B cell (primary cell): ENCODE measurements at regions not wholly inside any gene's neighbourhood (a gene's known extent, or its start where the extent isn't known, plus 50 kb on each side); places are given as distances from the start of the nearest gene placed in this dataset.

Source experiments
- ATAC-seq: fragments of 200-7000 bp; cut with Tn5 transposase; one replicate; pipeline ENCODE4 v1.10.0; 2021; ENCODE audit warnings: low read depth, mild to moderate bottlenecking, moderate number of reproducible peaks, moderate library complexity
- CTCF ChIA-PET: fragments of 350-600 bp; sonication (Branson Sonifier 250); formaldehyde crosslinking; loops from one replicate; lab custom pipeline; 2021; ENCODE audit warnings: antibody characterized with exemption, inconsistent platforms; lab: Charles Lee
- POLR2A ChIA-PET: fragments of 350-600 bp; sonication (Branson Sonifier 250); formaldehyde crosslinking; loops from one replicate; lab custom pipeline; 2021; ENCODE audit warnings: antibody characterized with exemption; lab: Charles Lee
- DNase-seq: peaks from one replicate; pipeline ENCODE4 v3.0.0; 2013
- H2AFZ ChIP-seq: 2 replicates; pipeline ENCODE4 v1.6.1; 2012; ENCODE audit warnings: mild to moderate bottlenecking, low read depth, low read length; ENCODE audit not compliant: insufficient read depth, poor library complexity, severe bottlenecking
- H3K27ac ChIP-seq, 2 donors: 1 replicate in 1 of 2; 2 replicates in 1 of 2; pipeline ENCODE4 v1.5.1; 2012 to 2013; ENCODE audit warnings: low read length in 2 of 2, mild to moderate bottlenecking in 2 of 2, moderate library complexity in 1 of 2
- H3K27me3 ChIP-seq, 4 experiments: fragments of 200-600 bp in 1 of 4; sonication (generic) in 1 of 4; replicated peaks in 1 of 4; 1 replicate in 2 of 4; 2 replicates in 2 of 4; pipeline versions ENCODE4 v1.6.1 to v1.7.0; 2013 to 2016; ENCODE audit warnings: low read length in 3 of 4, mild to moderate bottlenecking in 2 of 4, mixed read lengths in 1 of 4, moderate library complexity in 1 of 4; ENCODE audit not compliant: insufficient read depth in 4 of 4, control insufficient read depth in 3 of 4; ENCODE audit errors: control extremely low read depth in 1 of 4
- H3K36me3 ChIP-seq, 2 experiments: replicated peaks in 1 of 2; 1 replicate in 1 of 2; 2 replicates in 1 of 2; pipeline versions ENCODE4 v1.6.1 to v1.7.1; 2013; ENCODE audit warnings: low read length in 1 of 2; ENCODE audit not compliant: insufficient read depth in 2 of 2, control insufficient read depth in 1 of 2; ENCODE audit errors: control extremely low read depth in 1 of 2, extremely low read depth in 1 of 2
- H3K4me1 ChIP-seq, 2 donors: fragments of 200-600 bp in 1 of 2; sonication (generic) in 1 of 2; 1 replicate in 1 of 2; 2 replicates in 1 of 2; pipeline versions ENCODE4 v1.5.1 to v1.6.1; 2013 to 2017; ENCODE audit warnings: low read length in 2 of 2; ENCODE audit not compliant: control insufficient read depth in 2 of 2, insufficient read depth in 2 of 2
- H3K4me2 ChIP-seq: replicated peaks from 2 replicates; pipeline ENCODE3; 2012; ENCODE audit warnings: mild to moderate bottlenecking, low read depth, low read length; ENCODE audit not compliant: poor library complexity, severe bottlenecking
- H3K4me3 ChIP-seq, 5 experiments: fragments of 200-600 bp in 1 of 5; sonication (generic) in 1 of 5; 1 replicate in 3 of 5; 2 replicates in 2 of 5; pipeline versions ENCODE4 v1.5.1 to v1.7.0; 2011 to 2016; ENCODE audit warnings: low read length in 4 of 5, mild to moderate bottlenecking in 4 of 5, low read depth in 2 of 5, control low read depth in 1 of 5, moderate library complexity in 1 of 5; ENCODE audit not compliant: insufficient read depth in 1 of 5; ENCODE audit errors: control extremely low read depth in 1 of 5, extremely low read depth in 1 of 5
- H3K79me2 ChIP-seq: fragments of 200-600 bp; sonication (generic); one replicate; pipeline ENCODE4 v1.6.0; 2016; ENCODE audit warnings: low read length; ENCODE audit not compliant: control insufficient read depth, insufficient read depth
- H3K9ac ChIP-seq: fragments of 200-600 bp; sonication (generic); 2 replicates; pipeline ENCODE4 v1.6.1; 2017; ENCODE audit warnings: mild to moderate bottlenecking, low read length, moderate library complexity
- H3K9me3 ChIP-seq, 3 donors: one replicate each; pipeline versions ENCODE4 v1.6.1 to v1.7.1; 2013; ENCODE audit warnings: low read length in 2 of 3; ENCODE audit not compliant: control insufficient read depth in 2 of 3, insufficient read depth in 1 of 3; ENCODE audit errors: control extremely low read depth in 1 of 3
- H4K20me1 ChIP-seq: 2 replicates; pipeline ENCODE4 v1.6.0; 2012; ENCODE audit warnings: mild to moderate bottlenecking, low read length; ENCODE audit not compliant: insufficient read depth, control insufficient read depth, poor library complexity, severe bottlenecking
- H3K27ac Mint-ChIP-seq: one replicate; pipeline ENCODE4 v1.8.0; 2021; ENCODE audit warnings: mixed read lengths
- H3K27me3 Mint-ChIP-seq: one replicate; pipeline ENCODE4 v1.8.0; 2021; ENCODE audit warnings: mixed read lengths
- H3K4me1 Mint-ChIP-seq: one replicate; pipeline ENCODE4 v1.8.0; 2021; ENCODE audit warnings: mixed read lengths
- H3K4me3 Mint-ChIP-seq: one replicate; pipeline ENCODE4 v1.8.0; 2021; ENCODE audit warnings: mixed read lengths
- H3K9me3 Mint-ChIP-seq: one replicate; pipeline ENCODE4 v1.8.0; 2022; ENCODE audit warnings: mixed read lengths; ENCODE audit not compliant: insufficient read depth
- EZH2 ChIP-seq: IDR thresholded peaks from 2 replicates; pipeline ENCODE4 v1.6.1; 2012; ENCODE audit warnings: borderline replicate concordance, low read depth, mild to moderate bottlenecking, moderate library complexity, low read length; ENCODE audit not compliant: insufficient read depth, poor library complexity, severe bottlenecking
- WGBS: methylation state at CpG from one replicate; pipeline ENCODE4 v1.1.5; 2013; ENCODE audit warnings: missing lambda C conversion rate; ENCODE audit not compliant: insufficient coverage; 5-methylcytosine and 5-hydroxymethylcytosine counted together
- intact Hi-C: fragments of 100-400 bp; cut with micrococcal nuclease; formaldehyde crosslinking; loops from one replicate; pipeline ENCODE4 v1.10.0; 2022
- TF ChIP-seq, protein P1 (sequence below): fragments of 200-600 bp; IDR thresholded peaks from one replicate; pipeline ENCODE4 v1.8.0; 2022; ENCODE audit warnings: antibody characterized with exemption, mild to moderate bottlenecking

GRCh38 chr12:78586790-78587189 lies 277.8 kb upstream of the SYT1 start:
- H3K79me2 ChIP-seq, result no peaks in the 10 kb centered on the region
- peaks cover 15% of the 10 kb centered on the region for H3K9me3 Mint-ChIP-seq
- no peak overlapping the region for H2AFZ ChIP-seq
- ATAC-seq (no peak), DNase-seq (no peak)
- TF ChIP-seq, protein P1, sequence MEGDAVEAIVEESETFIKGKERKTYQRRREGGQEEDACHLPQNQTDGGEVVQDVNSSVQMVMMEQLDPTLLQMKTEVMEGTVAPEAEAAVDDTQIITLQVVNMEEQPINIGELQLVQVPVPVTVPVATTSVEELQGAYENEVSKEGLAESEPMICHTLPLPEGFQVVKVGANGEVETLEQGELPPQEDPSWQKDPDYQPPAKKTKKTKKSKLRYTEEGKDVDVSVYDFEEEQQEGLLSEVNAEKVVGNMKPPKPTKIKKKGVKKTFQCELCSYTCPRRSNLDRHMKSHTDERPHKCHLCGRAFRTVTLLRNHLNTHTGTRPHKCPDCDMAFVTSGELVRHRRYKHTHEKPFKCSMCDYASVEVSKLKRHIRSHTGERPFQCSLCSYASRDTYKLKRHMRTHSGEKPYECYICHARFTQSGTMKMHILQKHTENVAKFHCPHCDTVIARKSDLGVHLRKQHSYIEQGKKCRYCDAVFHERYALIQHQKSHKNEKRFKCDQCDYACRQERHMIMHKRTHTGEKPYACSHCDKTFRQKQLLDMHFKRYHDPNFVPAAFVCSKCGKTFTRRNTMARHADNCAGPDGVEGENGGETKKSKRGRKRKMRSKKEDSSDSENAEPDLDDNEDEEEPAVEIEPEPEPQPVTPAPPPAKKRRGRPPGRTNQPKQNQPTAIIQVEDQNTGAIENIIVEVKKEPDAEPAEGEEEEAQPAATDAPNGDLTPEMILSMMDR, result no peak
- TF ChIP-seq EZH2, result no peak
- no peak overlapping the region for H3K9ac ChIP-seq
- H3K4me3 ChIP-seq, result no peak overlapping the region
- CTCF ChIA-PET, result no interaction called here
- no peak overlapping the region for H3K27ac ChIP-seq
- H3K27me3 Mint-ChIP-seq, result no peaks in the 10 kb centered on the region
- peaks cover 2 to 14% (median 3%) of the 10 kb centered on the region in 3 donors for H3K9me3 ChIP-seq
- H3K36me3 ChIP-seq, result no peaks in the 10 kb centered on the region
- H3K4me1 Mint-ChIP-seq, result no peaks in the 10 kb centered on the region
- H3K27me3 ChIP-seq, result no peaks in the 10 kb centered on the region
- POLR2A ChIA-PET, result no interaction called here
- no peak overlapping the region for H3K4me2 ChIP-seq
- H4K20me1 ChIP-seq, result no peaks in the 10 kb centered on the region
- H3K27ac Mint-ChIP-seq, result no peak overlapping the region
- no peaks in the 10 kb centered on the region for H3K4me1 ChIP-seq
- intact Hi-C loops, result no loop called here
- 75% methylated on average over 1 of the region's 1 CpG for WGBS
- no peak overlapping the region for H3K4me3 Mint-ChIP-seq

- H3K79me2 ChIP-seq, result no peaks in the 10 kb centered on the region
- peaks cover 3% of the 10 kb centered on the region for H3K9me3 Mint-ChIP-seq
- no peak for DNase-seq
- ATAC-seq, result no peak
- no peaks in the 10 kb centered on the region for H3K36me3 ChIP-seq
- no peak overlapping the region for H3K4me2 ChIP-seq
- H3K27ac ChIP-seq, result no peak overlapping the region
- H3K27ac Mint-ChIP-seq, result no peak overlapping the region
- no peak overlapping the region for H3K4me3 Mint-ChIP-seq
- no peaks in the 10 kb centered on the region for H3K27me3 Mint-ChIP-seq
- H2AFZ ChIP-seq, result no peak overlapping the region
- H3K4me1 ChIP-seq, result no peaks in the 10 kb centered on the region
- TF ChIP-seq, protein P1, result no peak
- TF ChIP-seq EZH2, result no peak
- no peaks in the 10 kb centered on the region for H3K27me3 ChIP-seq
- ChIA-PET POLR2A (no interaction called here), CTCF (no interaction called here)
- no peaks in the 10 kb centered on the region for H3K4me1 Mint-ChIP-seq
- H4K20me1 ChIP-seq, result no peaks in the 10 kb centered on the region
- intact Hi-C loops, result no loop called here
- WGBS, result no CpG with 5 or more reads among the region's 3 CpGs
- no peak overlapping the region for H3K9ac ChIP-seq
- peaks cover 0 to 2% (median 0%) of the 10 kb centered on the region in 3 donors for H3K9me3 ChIP-seq
- no peak overlapping the region for H3K4me3 ChIP-seq
These were observed 265.2 kb upstream of the SYT1 start for GRCh38 chr12:78599366-78599765.
